HG03060 (cell line): ENCODE measurements at regions not wholly inside any gene's neighbourhood (a gene's known extent, or its start where the extent isn't known, plus 50 kb on each side); places are given as distances from the start of the nearest gene placed in this dataset.

Experiments used
- ATAC-seq: cut with Tn5 transposase; IDR thresholded peaks from one replicate; pipeline ENCODE4 v1.9.1; 2021; ENCODE audit warnings: low read depth, moderate number of reproducible peaks; ENCODE audit not compliant: unreplicated experiment

- ATAC-seq = no peak
Observed at GRCh38 chr2:48098539-48098938, 192.2 kb upstream of the FBXO11 start.

- no peak for ATAC-seq
Observed at GRCh38 chr2:48104418-48104817, 198.1 kb upstream of the FBXO11 start.

GRCh38 chr2:48105848-48106247 lies 199.6 kb upstream of the FBXO11 start:
- no peak for ATAC-seq

- ATAC-seq = no peak
Observed at GRCh38 chr2:48107326-48107925, 201.1 kb upstream of the FBXO11 start.

- ATAC-seq = no peak
Observed at GRCh38 chr2:48108455-48108854, 202.2 kb upstream of the FBXO11 start.

GRCh38 chr2:48109491-48110204 lies 203.3 kb upstream of the FBXO11 start:
- ATAC-seq = no peak

GRCh38 chr2:48110492-48110891 lies 204.0 kb upstream of the FOXN2 start:
- ATAC-seq = no peak

- no peak for ATAC-seq
Observed at GRCh38 chr2:48112911-48113680, 201.4 kb upstream of the FOXN2 start.

GRCh38 chr2:48113767-48114166 lies 200.7 kb upstream of the FOXN2 start:
- no peak for ATAC-seq

- ATAC-seq = no peak
Observed at GRCh38 chr2:48114256-48114655, 200.2 kb upstream of the FOXN2 start.

- no peak for ATAC-seq
Observed at GRCh38 chr2:48116497-48116896, 198.0 kb upstream of the FOXN2 start.

- ATAC-seq = no peak
Observed at GRCh38 chr2:48118895-48119294, 195.6 kb upstream of the FOXN2 start.

- ATAC-seq = no peak
Observed at GRCh38 chr2:48120112-48120511, 194.4 kb upstream of the FOXN2 start.

GRCh38 chr2:48120759-48121242 lies 193.7 kb upstream of the FOXN2 start:
- ATAC-seq = no peak

GRCh38 chr2:48122166-48122565 lies 192.3 kb upstream of the FOXN2 start:
- ATAC-seq = no peak

GRCh38 chr2:48124592-48124991 lies 189.9 kb upstream of the FOXN2 start:
- no peak for ATAC-seq

GRCh38 chr2:48126162-48126561 lies 188.3 kb upstream of the FOXN2 start:
- ATAC-seq = no peak

GRCh38 chr2:48127612-48128191 lies 186.8 kb upstream of the FOXN2 start:
- ATAC-seq = no peak

- ATAC-seq = no peak
Observed at GRCh38 chr2:48129293-48129950, 185.1 kb upstream of the FOXN2 start.

GRCh38 chr2:48131539-48132270 lies 182.8 kb upstream of the FOXN2 start:
- ATAC-seq = no peak
